HCT116 (cell line): ENCODE measurements at regions not wholly inside any gene's neighbourhood (a gene's known extent, or its start where the extent isn't known, plus 50 kb on each side); places are given as distances from the start of the nearest gene placed in this dataset.
"Not testable (repeated sequence)": the region's sequence is repeated elsewhere in the genome, so short reads cannot be mapped to it uniquely, and the experiment has no call there.

Experiments used
- CTCF ChIP-seq, 3 experiments: fragments of 200-600 bp in 1 of 3; sonication (generic) in 1 of 3; IDR thresholded peaks in 2 of 3; conservative IDR thresholded peaks in 1 of 3; 2 replicates each; pipeline ENCODE4 v1.5.1; 2012 to 2017; ENCODE audit warnings: low read depth in 2 of 3, low read length in 2 of 3, antibody characterized with exemption in 1 of 3, borderline replicate concordance in 1 of 3, control low read depth in 1 of 3, mild to moderate bottlenecking in 1 of 3, mixed read lengths in 1 of 3, mixed run types in 1 of 3, moderate library complexity in 1 of 3; ENCODE audit not compliant: insufficient read depth in 1 of 3
- RAD21 ChIP-seq: IDR thresholded peaks from 2 replicates; pipeline ENCODE4 v1.6.1; 2012; ENCODE audit warnings: low read depth, mild to moderate bottlenecking
- YY1 ChIP-seq: IDR thresholded peaks from 2 replicates; pipeline ENCODE4 v1.6.1; 2011; ENCODE audit warnings: low read length, low read depth, moderate library complexity, mild to moderate bottlenecking; ENCODE audit not compliant: insufficient replicate concordance; ENCODE audit errors: extremely low read depth
- ZNF274 ChIP-seq: fragments of 200-500 bp; sonication (Bioruptor generic); IDR thresholded peaks from 2 replicates; pipeline ENCODE4 v1.6.1; 2014; ENCODE audit warnings: mild to moderate bottlenecking, low read depth, low read length, inconsistent platforms

DNA sequence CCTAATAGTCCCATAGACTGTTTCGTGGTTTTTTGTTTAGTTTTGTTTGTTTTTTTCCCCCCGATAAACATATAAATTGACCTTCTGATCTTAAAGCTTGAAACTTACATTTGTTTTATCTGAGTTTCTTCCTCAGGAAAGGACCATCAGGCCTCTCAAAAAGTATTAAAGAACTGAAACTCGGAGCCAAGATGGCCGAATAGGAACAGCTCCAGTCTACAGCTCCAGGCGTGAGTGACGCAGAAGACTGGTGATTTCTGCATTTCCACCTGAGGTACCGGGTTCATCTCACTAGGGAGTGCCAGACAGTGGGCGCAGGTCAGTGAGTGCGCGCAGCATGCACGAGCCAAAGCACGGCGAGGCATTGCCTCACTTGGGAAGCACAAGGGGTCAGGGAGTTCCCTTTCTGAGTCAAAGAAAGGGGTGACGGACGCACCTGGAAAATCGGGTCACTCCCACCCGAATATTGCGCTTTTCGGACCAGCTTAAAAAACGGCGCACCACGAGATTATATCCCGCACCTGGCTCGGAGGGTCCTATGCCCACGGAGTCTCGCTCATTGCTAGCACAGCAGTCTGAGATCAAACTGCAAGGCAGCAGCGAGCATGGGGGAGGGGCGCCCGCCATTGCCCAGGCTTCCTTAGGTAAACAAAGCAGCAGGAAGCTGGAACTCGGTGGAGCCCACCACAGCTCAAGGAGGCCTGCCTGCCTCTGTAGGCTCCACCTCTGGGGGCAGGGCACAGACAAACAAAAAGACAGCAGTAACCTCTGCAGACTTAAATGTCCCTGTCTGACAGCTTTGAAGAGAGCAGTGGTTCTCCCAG, 215.8 kb upstream of the GJE1 start:
- not testable (repeated sequence) for TF ChIP-seq CTCF (IDR thresholded peaks at IDR 0.05 in 2 of 3, conservative IDR thresholded peaks at IDR 0.05 in 1 of 3; ENCODE audit: borderline replicate concordance in 1 of 3, insufficient read depth in 1 of 3, low read depth in 2 of 3, low read length in 2 of 3); RAD21; ZNF274; YY1
